Esophagus mucosa (tissue), 1 donor: ENCODE measurements at regions not wholly inside any gene's neighbourhood (a gene's known extent, or its start where the extent isn't known, plus 50 kb on each side); places are given as distances from the start of the nearest gene placed in this dataset.

ENCODE experiments used
- ATAC-seq: fragments of 200-7000 bp; cut with Tn5 transposase; one replicate; pipeline ENCODE4 v1.9.1; 2020
- donor health status: DM: yes; HTN: yes; CAD: no.

- no peak for ATAC-seq
These were observed 119.6 kb upstream of the HMHB1 start for GRCh38 chr5:143692342-143692741.

- no peak for ATAC-seq
These were observed 120.0 kb upstream of the HMHB1 start for GRCh38 chr5:143691945-143692290.

- no peak for ATAC-seq
These were observed 120.5 kb upstream of the HMHB1 start for GRCh38 chr5:143691287-143691944.

GRCh38 chr5:143687604-143688003 lies 124.4 kb upstream of the HMHB1 start:
- ATAC-seq: no peak

- no peak for ATAC-seq
These were observed 126.6 kb upstream of the HMHB1 start for GRCh38 chr5:143685246-143685815.

GRCh38 chr5:143683459-143683858 lies 128.5 kb upstream of the HMHB1 start:
- ATAC-seq: no peak

GRCh38 chr5:143682929-143683386 lies 129.0 kb upstream of the HMHB1 start:
- no peak for ATAC-seq

- ATAC-seq: no peak
These were observed 129.6 kb upstream of the HMHB1 start for GRCh38 chr5:143682246-143682905.

GRCh38 chr5:143680672-143681259 lies 131.2 kb upstream of the HMHB1 start:
- ATAC-seq: no peak

- no peak for ATAC-seq
These were observed 132.2 kb upstream of the HMHB1 start for GRCh38 chr5:143679777-143680176.

- ATAC-seq: no peak
These were observed 133.6 kb upstream of the HMHB1 start for GRCh38 chr5:143678148-143678905.

- no peak for ATAC-seq
These were observed 134.6 kb upstream of the HMHB1 start for GRCh38 chr5:143677403-143677802.

GRCh38 chr5:143676802-143677201 lies 135.2 kb upstream of the HMHB1 start:
- no peak for ATAC-seq

GRCh38 chr5:143674469-143674786 lies 137.5 kb upstream of the HMHB1 start:
- ATAC-seq: no peak

GRCh38 chr5:143673676-143674468 lies 138.1 kb upstream of the HMHB1 start:
- ATAC-seq: no peak

- no peak for ATAC-seq
These were observed 139.2 kb upstream of the HMHB1 start for GRCh38 chr5:143672806-143673205.

GRCh38 chr5:143671674-143672569 lies 140.0 kb upstream of the HMHB1 start:
- ATAC-seq: no peak

- no peak for ATAC-seq
These were observed 140.9 kb upstream of the HMHB1 start for GRCh38 chr5:143671021-143671420.

GRCh38 chr5:143665866-143666265 lies 146.1 kb upstream of the HMHB1 start:
- ATAC-seq: no peak

- ATAC-seq: no peak
These were observed 147.3 kb upstream of the HMHB1 start for GRCh38 chr5:143664623-143665022.

GRCh38 chr5:143663872-143664271 lies 148.1 kb upstream of the HMHB1 start:
- ATAC-seq: no peak
